Left hindlimb (tissue), 1 donor: ENCODE measurements at regions not wholly inside any gene's neighbourhood (a gene's known extent, or its start where the extent isn't known, plus 50 kb on each side); places are given as distances from the start of the nearest gene placed in this dataset.

Source experiments
- DNase-seq: peaks from one replicate; pipeline ENCODE4 v3.0.0-alpha.2; 2018

GRCh38 chr4:1462009-1462767 lies 55.9 kb upstream of the NKX1-1 start:
- DNase-seq: no peak

- no peak for DNase-seq
Observed at GRCh38 chr4:1460967-1461868, 55.0 kb upstream of the NKX1-1 start.

DNA sequence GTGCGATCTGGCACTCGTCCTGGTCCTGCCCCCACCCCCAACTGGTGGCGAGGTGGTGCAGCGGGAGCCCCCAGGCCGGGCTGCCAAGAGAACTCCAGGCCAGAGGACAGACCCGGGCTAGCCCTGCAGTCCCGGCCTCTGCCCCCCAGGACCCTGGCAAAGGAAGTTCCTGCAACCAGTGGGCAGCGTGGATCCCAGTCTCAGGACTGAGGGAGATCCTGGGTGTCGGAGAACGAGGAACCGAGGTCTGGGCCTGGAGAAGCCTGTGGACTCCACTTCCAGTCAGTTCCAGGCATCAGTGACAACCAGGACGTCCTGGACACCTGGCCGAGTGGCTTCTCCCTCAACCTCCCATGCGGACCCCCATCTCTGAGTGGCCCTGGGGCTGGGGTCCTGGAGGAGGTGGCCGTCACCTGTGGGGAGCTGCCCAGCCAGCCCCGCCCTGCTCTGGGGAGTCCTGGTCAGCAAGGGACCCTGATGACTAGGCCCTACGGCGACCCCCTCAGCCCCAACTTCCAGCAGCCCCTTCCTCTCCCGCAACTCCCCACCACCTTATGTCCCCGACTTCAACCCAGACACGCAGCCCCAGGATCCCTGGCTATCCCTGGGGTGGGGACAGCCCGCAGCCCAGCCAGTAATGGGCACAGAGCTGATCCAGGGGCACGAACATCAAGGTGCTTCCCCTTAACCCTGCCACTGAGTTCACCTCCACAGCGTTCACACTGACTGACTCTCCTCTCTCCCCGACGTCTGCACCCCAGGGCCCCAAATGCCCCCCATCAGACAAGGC lies 53.7 kb upstream of the NKX1-1 start:
- DNase-seq: no peak

GRCh38 chr4:1459081-1459721 lies 53.0 kb upstream of the NKX1-1 start:
- DNase-seq: no peak

DNA sequence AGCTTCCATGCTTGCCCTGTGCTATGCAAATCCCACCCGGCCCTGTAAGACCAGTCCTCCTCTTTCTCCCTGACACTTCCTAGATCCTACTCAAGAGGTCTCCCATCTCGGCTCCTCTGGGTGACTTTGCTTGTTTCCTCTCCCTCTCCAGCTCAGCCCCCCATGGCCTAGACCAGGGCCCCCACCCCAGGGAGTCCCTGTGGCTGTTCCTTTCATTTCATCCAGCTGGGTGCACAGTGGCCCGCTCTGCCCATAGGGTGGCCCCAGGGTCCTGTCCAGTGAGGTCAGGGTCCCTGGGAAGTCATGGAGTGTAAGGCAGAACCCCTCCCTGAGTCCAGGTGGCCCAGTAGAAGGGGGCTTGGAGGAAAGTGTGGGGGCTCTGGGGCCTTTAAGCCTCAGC lies 52.3 kb upstream of the NKX1-1 start:
- no peak for DNase-seq
